ENCODE measurements at regions not wholly inside any gene's neighbourhood (a gene's known extent, or its start where the extent isn't known, plus 50 kb on each side); places are given as distances from the start of the nearest gene placed in this dataset.

GRCh38 chr6:5899216-5900045, 107.3 kb downstream of the NRN1 start:
- ChIA-PET CTCF (no interaction called here), POLR2A (no interaction called here)

DNA sequence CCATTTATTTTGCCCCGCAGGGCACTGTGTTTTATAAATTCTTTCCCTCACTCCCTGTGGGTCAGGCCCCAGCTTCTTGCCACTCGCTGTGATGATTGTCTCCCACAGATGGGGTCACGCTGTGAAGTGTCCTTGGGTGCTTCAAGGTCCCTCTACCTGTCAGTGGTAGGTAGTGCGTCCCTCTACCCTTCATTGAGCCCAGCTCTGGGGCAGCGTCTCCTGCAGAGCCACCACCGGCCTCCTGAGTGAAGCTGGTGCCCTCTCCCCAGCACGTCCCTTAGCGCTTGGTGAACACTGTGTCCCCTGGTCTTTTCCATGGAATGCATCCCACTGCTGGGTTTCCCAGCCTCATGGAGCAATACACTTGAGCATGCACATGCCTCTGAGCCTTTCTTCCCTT, 108.2 kb downstream of the NRN1 start:
- Histone ChIP-seq H3K4me3 (ENCODE audit: low read depth in 2 of 2, low read length in 2 of 2) (no peak overlapping the region), H3K27me3 (ENCODE audit: control insufficient read depth, insufficient read depth, low read length) (no peaks in the 10 kb centered on the region), H3K9me3 (ENCODE audit: control insufficient read depth, insufficient read depth, low read depth, low read length) (no peaks in the 10 kb centered on the region), H3K36me3 (ENCODE audit: control insufficient read depth, insufficient read depth, low read length) (no peaks in the 10 kb centered on the region), H3K4me1 (ENCODE audit: control insufficient read depth, insufficient read depth, low read length) (no peaks in the 10 kb centered on the region), H3K27ac (ENCODE audit: low read length) (no peak overlapping the region)
- TF ChIP-seq REST (IDR thresholded peaks at IDR 0.05; ENCODE audit: insufficient read depth in 1 of 2, low read depth in 2 of 2, low read length in 1 of 2) (no peak), TCF7L2 (IDR thresholded peaks at IDR 0.05; ENCODE audit: low read depth, low read length) (no peak), SIN3A (IDR thresholded peaks at IDR 0.05; ENCODE audit: borderline replicate concordance, insufficient read depth, low read depth, low read length) (no peak), POLR2AphosphoS5 (IDR thresholded peaks at IDR 0.05; ENCODE audit: low read depth, low read length) (no peak)
- TF ChIP-seq, protein P1, sequence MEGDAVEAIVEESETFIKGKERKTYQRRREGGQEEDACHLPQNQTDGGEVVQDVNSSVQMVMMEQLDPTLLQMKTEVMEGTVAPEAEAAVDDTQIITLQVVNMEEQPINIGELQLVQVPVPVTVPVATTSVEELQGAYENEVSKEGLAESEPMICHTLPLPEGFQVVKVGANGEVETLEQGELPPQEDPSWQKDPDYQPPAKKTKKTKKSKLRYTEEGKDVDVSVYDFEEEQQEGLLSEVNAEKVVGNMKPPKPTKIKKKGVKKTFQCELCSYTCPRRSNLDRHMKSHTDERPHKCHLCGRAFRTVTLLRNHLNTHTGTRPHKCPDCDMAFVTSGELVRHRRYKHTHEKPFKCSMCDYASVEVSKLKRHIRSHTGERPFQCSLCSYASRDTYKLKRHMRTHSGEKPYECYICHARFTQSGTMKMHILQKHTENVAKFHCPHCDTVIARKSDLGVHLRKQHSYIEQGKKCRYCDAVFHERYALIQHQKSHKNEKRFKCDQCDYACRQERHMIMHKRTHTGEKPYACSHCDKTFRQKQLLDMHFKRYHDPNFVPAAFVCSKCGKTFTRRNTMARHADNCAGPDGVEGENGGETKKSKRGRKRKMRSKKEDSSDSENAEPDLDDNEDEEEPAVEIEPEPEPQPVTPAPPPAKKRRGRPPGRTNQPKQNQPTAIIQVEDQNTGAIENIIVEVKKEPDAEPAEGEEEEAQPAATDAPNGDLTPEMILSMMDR (IDR thresholded peaks at IDR 0.05), result no peak
- CTCF ChIA-PET, result no interaction called here
- in situ Hi-C loops (cut with HindIII; ENCODE audit: low pct_unique_long_range_greater_than_20kb, low sequenced_read_pairs) (no loop called here), intact Hi-C loops (cut with micrococcal nuclease; ENCODE audit: unreplicated experiment) (no loop called here)
- BruUV-seq (replicated peaks), result no TSS peak
- no peak for ATAC-seq
- POLR2A ChIA-PET, result no interaction called here
- no peak for DNase-seq (ENCODE audit: low read depth, low spot score)

More at GRCh38 chr6:5899216-5900045, 107.3 kb downstream of the NRN1 start:
- Histone ChIP-seq H3K36me3 (ENCODE audit: control insufficient read depth, insufficient read depth, low read length) (no peaks in the 10 kb centered on the region), H3K27me3 (ENCODE audit: control insufficient read depth, insufficient read depth, low read length) (no peaks in the 10 kb centered on the region; the same call in 1 of the 2 replicates), H3K4me3 (ENCODE audit: low read depth in 2 of 2, low read length in 2 of 2) (no peak overlapping the region), H3K27ac (ENCODE audit: low read length) (no peak overlapping the region), H3K9me3 (ENCODE audit: control insufficient read depth, insufficient read depth, low read depth, low read length) (no peaks in the 10 kb centered on the region), H3K4me1 (ENCODE audit: control insufficient read depth, insufficient read depth, low read length) (no peaks in the 10 kb centered on the region)
- DNase-seq (ENCODE audit: low read depth, low spot score), result no peak
- intact Hi-C loops (cut with micrococcal nuclease; ENCODE audit: unreplicated experiment) (no loop called here), in situ Hi-C loops (cut with HindIII; ENCODE audit: low pct_unique_long_range_greater_than_20kb, low sequenced_read_pairs) (no loop called here)
- BruUV-seq (replicated peaks), result no TSS peak
- ATAC-seq, result no peak
- TF ChIP-seq SIN3A (IDR thresholded peaks at IDR 0.05; ENCODE audit: borderline replicate concordance, insufficient read depth, low read depth, low read length), result no peak
- TF ChIP-seq, protein P1 (IDR thresholded peaks at IDR 0.05), result no peak
- no peak for TF ChIP-seq REST (IDR thresholded peaks at IDR 0.05; ENCODE audit: insufficient read depth in 1 of 2, low read depth in 2 of 2, low read length in 1 of 2)
- no peak for TF ChIP-seq POLR2AphosphoS5 (IDR thresholded peaks at IDR 0.05; ENCODE audit: low read depth, low read length)
- no peak for TF ChIP-seq TCF7L2 (IDR thresholded peaks at IDR 0.05; ENCODE audit: low read depth, low read length)

All from Panc1 (cell line).